Esophagus squamous epithelium (tissue), 5 donors: ENCODE measurements at regions not wholly inside any gene's neighbourhood (a gene's known extent, or its start where the extent isn't known, plus 50 kb on each side); places are given as distances from the start of the nearest gene placed in this dataset.

Experiments used
- DNase-seq: peaks from one replicate; lab custom pipeline; 2025; lab: John Stamatoyannopoulos, UW
- H3K27ac ChIP-seq, 4 donors: fragments of 200-600 bp; sonication (generic); one replicate each; pipeline ENCODE4 v1.5.1; 2016 to 2019; ENCODE audit warnings: mild to moderate bottlenecking in 1 of 4
- H3K27me3 ChIP-seq, 4 donors: fragments of 200-600 bp; sonication (generic); 1 replicate in 3 of 4; 2 replicates in 1 of 4; pipeline versions ENCODE4 v1.5.1 to v1.6.0; 2017 to 2021; ENCODE audit warnings: antibody characterized with exemption in 1 of 4
- H3K36me3 ChIP-seq, 3 donors: fragments of 200-600 bp; sonication (generic); one replicate each; pipeline ENCODE4 v1.5.1; 2016 to 2019
- H3K4me1 ChIP-seq, 3 donors: fragments of 200-600 bp; sonication (generic); one replicate each; pipeline ENCODE4 v1.5.1; 2017 to 2019
- H3K4me3 ChIP-seq, 4 donors: fragments of 200-600 bp; sonication (generic); 1 replicate in 3 of 4; 2 replicates in 1 of 4; pipeline ENCODE4 v1.5.1; 2016 to 2019; ENCODE audit warnings: mild to moderate bottlenecking in 2 of 4, moderate library complexity in 1 of 4
- H3K9me3 ChIP-seq, 3 donors: fragments of 200-600 bp; sonication (generic); one replicate each; pipeline ENCODE4 v1.5.1; 2016 to 2019
- POLR2A ChIP-seq, 4 donors: fragments of 450-650 bp; IDR thresholded peaks; one replicate each; pipeline ENCODE4 v1.6.1; 2017; ENCODE audit warnings: antibody characterized with exemption in 4 of 4, mild to moderate bottlenecking in 4 of 4, moderate library complexity in 3 of 4
- WGBS, 2 donors: methylation state at CpG; one replicate each; pipeline ENCODE4 v1.1.5; 2018; 5-methylcytosine and 5-hydroxymethylcytosine counted together
- intact Hi-C: fragments of 100-400 bp; cut with DNase I; formaldehyde crosslinking; loops from one replicate; pipeline ENCODE4 v1.15.0; 2022
- TF ChIP-seq, protein P1 (sequence below), 6 experiments: fragments of 450-650 bp in 4 of 6; fragments of 200-600 bp in 2 of 6; sonication (generic) in 2 of 6; IDR thresholded peaks; one replicate each; pipeline ENCODE4 v1.5.1; 2016 to 2019; ENCODE audit warnings: antibody characterized with exemption in 6 of 6, mild to moderate bottlenecking in 4 of 6, moderate library complexity in 4 of 6
- donor health status: DM: yes; HTN: yes; CAD: no.

- Histone ChIP-seq H3K4me3 (no peak overlapping the region), H3K36me3 (no peaks in the 10 kb centered on the region), H3K27me3 (peaks cover 0 to 29% (median 0%) of the 10 kb centered on the region in 4 donors), H3K27ac (no peak overlapping the region), H3K4me1 (no peaks in the 10 kb centered on the region), H3K9me3 (peaks cover 0 to 18% (median 0%) of the 10 kb centered on the region in 3 donors)
- no peak for TF ChIP-seq POLR2A (IDR thresholded peaks at IDR 0.05)
- TF ChIP-seq, protein P1, sequence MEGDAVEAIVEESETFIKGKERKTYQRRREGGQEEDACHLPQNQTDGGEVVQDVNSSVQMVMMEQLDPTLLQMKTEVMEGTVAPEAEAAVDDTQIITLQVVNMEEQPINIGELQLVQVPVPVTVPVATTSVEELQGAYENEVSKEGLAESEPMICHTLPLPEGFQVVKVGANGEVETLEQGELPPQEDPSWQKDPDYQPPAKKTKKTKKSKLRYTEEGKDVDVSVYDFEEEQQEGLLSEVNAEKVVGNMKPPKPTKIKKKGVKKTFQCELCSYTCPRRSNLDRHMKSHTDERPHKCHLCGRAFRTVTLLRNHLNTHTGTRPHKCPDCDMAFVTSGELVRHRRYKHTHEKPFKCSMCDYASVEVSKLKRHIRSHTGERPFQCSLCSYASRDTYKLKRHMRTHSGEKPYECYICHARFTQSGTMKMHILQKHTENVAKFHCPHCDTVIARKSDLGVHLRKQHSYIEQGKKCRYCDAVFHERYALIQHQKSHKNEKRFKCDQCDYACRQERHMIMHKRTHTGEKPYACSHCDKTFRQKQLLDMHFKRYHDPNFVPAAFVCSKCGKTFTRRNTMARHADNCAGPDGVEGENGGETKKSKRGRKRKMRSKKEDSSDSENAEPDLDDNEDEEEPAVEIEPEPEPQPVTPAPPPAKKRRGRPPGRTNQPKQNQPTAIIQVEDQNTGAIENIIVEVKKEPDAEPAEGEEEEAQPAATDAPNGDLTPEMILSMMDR (IDR thresholded peaks at IDR 0.05) = no peak
- intact Hi-C loops = no loop called here
- WGBS, 2 donors = 47 to 50% methylated on average over 4 to 8 of the region's 8 CpGs
- no peak for DNase-seq
These were observed 202.4 kb upstream of the TCERG1L start for GRCh38 chr10:131513901-131514300.

GRCh38 chr10:131514454-131514853, 202.9 kb upstream of the TCERG1L start:
- intact Hi-C loops = no loop called here
- no peaks in the 10 kb centered on the region for H3K4me1 ChIP-seq
- no peak overlapping the region for H3K27ac ChIP-seq
- no peak for DNase-seq
- WGBS, 2 donors = 22 to 30% methylated on average over 11 to 12 of the region's 12 CpGs
- TF ChIP-seq POLR2A (IDR thresholded peaks at IDR 0.05) = no peak
- TF ChIP-seq, protein P1 (IDR thresholded peaks at IDR 0.05) = no peak
- H3K4me3 ChIP-seq = no peak overlapping the region
- H3K9me3 ChIP-seq = peaks cover 0 to 18% (median 0%) of the 10 kb centered on the region in 3 donors
- H3K36me3 ChIP-seq = no peaks in the 10 kb centered on the region
- H3K27me3 ChIP-seq = peaks cover 0 to 29% (median 0%) of the 10 kb centered on the region in 4 donors

DNA sequence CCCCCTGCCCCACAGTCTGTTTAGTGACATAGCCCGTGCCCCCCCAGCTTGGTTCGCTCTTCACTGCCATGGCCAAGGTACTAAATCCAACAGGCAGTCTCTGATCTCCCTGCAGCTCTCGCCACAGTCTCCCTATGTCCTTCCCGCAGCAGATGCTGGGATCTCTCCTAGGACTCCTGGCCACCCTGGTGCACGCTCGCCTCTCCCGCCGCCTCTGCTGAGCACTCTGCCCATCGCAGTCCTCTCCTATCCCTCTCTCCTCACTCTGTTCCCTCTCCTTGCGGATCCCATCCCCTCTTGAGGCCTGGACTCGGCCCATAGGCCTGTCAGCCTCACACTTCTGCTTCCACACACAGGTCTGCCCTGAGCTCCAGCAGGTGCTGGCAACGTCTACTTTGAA, 204.8 kb upstream of the TCERG1L start:
- H3K4me1 ChIP-seq = no peaks in the 10 kb centered on the region
- peaks cover 0 to 33% (median 0%) of the 10 kb centered on the region in 4 donors for H3K27me3 ChIP-seq
- peaks cover 0 to 4% (median 0%) of the 10 kb centered on the region in 3 donors for H3K9me3 ChIP-seq
- intact Hi-C loops = no loop called here
- H3K36me3 ChIP-seq = no peaks in the 10 kb centered on the region
- TF ChIP-seq POLR2A (IDR thresholded peaks at IDR 0.05) = no peak
- TF ChIP-seq, protein P1 (IDR thresholded peaks at IDR 0.05) = no peak
- DNase-seq = no peak
- no peak overlapping the region for H3K27ac ChIP-seq
- WGBS, 2 donors = 63 to 86% methylated on average over 11 to 12 of the region's 12 CpGs
- H3K4me3 ChIP-seq = no peak overlapping the region

DNA sequence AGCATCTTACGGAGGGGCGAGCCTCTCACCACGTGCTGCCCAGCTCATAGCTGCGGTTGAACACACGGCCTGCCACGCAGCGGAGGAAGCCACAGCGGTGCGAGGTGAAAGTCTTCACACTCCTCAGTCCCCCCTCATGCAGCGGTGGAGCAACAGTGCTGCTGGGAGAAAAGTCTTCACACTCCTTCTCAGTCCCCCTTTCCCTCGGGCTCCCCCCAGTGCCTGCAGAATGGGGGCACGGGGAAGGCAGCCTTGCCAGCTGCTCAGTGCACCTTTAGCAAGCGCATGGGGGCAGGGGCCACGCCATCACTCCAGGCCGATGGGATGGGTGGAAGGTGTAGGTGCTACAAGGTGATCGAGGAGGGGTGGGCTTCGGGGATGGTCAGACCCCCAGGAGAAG, 206.3 kb upstream of the TCERG1L start:
- Histone ChIP-seq H3K27me3 (peaks cover 0 to 39% (median 0%) of the 10 kb centered on the region in 4 donors), H3K27ac (no peak overlapping the region), H3K9me3 (no peaks in the 10 kb centered on the region), H3K4me3 (no peak overlapping the region), H3K36me3 (no peaks in the 10 kb centered on the region), H3K4me1 (no peaks in the 10 kb centered on the region)
- 65 to 81% methylated on average over 9 to 11 of the region's 17 CpGs for WGBS, 2 donors
- no peak for DNase-seq
- no peak for TF ChIP-seq POLR2A (IDR thresholded peaks at IDR 0.05)
- TF ChIP-seq, protein P1 (IDR thresholded peaks at IDR 0.05) = no peak
- intact Hi-C loops = no loop called here

DNA sequence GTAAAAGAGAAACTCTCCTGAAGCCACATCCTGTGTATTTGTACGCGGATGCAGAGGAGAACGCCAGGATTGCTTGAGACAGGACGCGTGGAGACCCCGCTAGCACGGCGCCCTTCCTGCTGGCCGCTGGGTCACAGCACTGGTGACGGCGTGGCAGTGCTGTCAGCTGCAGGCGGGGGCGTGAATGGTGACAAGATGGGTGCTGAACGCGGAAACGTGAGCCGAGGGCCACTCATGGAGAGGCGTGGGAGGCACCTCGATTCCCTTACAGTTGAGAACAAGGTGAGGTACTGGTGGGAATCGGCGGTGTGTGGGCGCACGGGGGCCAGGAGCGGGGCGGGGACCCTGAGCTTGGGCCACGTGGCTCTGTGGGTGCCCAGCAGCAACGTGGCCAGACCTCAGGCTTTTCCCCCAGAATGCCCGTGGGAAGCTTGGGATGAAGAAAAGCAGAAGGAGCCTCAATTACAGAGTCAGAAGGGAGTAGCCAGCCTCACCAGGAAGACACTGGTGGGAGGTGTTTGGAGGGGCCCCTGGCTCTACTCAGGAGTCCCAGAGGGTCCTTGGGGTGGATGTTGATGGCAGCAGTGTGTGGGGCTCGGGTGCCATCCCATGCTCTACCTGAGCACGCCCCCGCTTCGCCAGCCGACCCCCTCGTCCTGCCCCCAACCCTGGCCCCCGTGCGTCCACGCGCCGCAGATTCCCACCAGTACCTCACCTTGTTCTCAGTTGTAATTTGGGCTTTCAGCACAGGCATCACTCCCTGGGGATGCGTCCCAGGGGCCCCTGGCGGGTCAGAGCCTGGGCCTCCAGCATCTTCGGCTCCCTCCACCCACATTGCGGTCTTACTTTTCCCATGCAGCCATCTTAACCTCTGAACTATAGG, 208.4 kb upstream of the TCERG1L start:
- intact Hi-C loops = no loop called here
- TF ChIP-seq POLR2A (IDR thresholded peaks at IDR 0.05) = no peak
- TF ChIP-seq, protein P1 (IDR thresholded peaks at IDR 0.05) = no peak
- 67 to 84% methylated on average over 26 to 31 of the region's 43 CpGs for WGBS, 2 donors
- Histone ChIP-seq H3K36me3 (no peaks in the 10 kb centered on the region), H3K9me3 (peaks cover 0 to 7% (median 0%) of the 10 kb centered on the region in 3 donors), H3K27me3 (peaks cover 0 to 20% (median 0%) of the 10 kb centered on the region in 4 donors), H3K4me1 (no peaks in the 10 kb centered on the region), H3K4me3 (no peak overlapping the region), H3K27ac (no peak overlapping the region)
- no peak for DNase-seq
